ENCODE measurements at regions not wholly inside any gene's neighbourhood (a gene's known extent, or its start where the extent isn't known, plus 50 kb on each side); places are given as distances from the start of the nearest gene placed in this dataset.

- no peak for TF ChIP-seq CTCF (IDR thresholded peaks at IDR 0.05)
- TF ChIP-seq POLR2A (IDR thresholded peaks at IDR 0.05) = no peak
- no peak for TF ChIP-seq POLR2AphosphoS5 (IDR thresholded peaks at IDR 0.05)
Observed at GRCh38 chr12:28994179-28994715, 154.8 kb upstream of the FAR2 start.

All from prostate gland (tissue), 2 donors.